PC-3 (cell line): ENCODE measurements at regions not wholly inside any gene's neighbourhood (a gene's known extent, or its start where the extent isn't known, plus 50 kb on each side); places are given as distances from the start of the nearest gene placed in this dataset.

Source experiments
- CTCF ChIP-seq: fragments of 300-600 bp; sonication (generic); conservative IDR thresholded peaks from 2 replicates; pipeline ENCODE4 v1.5.1; 2017; ENCODE audit warnings: antibody characterized with exemption, low read depth, mild to moderate bottlenecking, low read length
- EZH2 ChIP-seq: fragments of 300-600 bp; sonication (generic); IDR thresholded peaks from one replicate; pipeline ENCODE4 v1.6.1; 2017; ENCODE audit warnings: antibody characterized with exemption, mild to moderate bottlenecking, low read length; ENCODE audit not compliant: unreplicated experiment

DNA sequence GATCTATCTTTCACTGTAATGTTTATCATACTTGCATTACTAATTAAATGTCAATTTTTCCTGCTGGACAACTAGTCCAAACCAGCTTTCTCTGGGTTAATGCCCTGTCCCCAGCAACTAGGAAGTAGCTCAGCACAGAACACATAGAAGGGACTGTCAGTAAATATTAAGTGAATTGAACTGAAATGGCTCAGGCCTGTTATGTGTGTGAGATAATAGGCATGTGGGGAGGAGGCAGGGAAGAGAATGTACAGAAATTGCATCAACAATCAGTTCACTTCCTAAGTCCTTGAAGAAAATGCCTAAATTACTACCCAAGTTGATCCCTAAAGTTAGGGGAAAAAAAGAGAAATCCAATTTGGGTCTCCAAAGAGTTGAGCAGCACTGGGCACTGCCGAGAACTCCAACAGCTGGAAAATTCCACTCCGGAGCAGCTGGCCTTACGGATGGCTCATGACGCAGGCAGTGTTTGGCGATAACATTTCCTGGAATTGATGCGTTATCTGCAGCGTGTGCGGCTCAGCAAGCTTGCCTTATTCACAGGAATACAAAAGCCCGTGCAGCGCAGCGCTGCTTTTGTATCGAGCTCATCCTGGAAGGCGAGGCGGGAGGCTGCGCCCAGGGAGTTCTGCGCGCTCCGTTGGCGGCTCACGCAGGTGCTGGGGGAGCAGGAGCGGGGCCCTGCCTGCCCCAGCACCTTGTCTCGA, 297.3 kb upstream of the LCORL start:
- TF ChIP-seq CTCF = no peak
- no peak for TF ChIP-seq EZH2
